Spleen (tissue), 7 donors: ENCODE measurements at regions not wholly inside any gene's neighbourhood (a gene's known extent, or its start where the extent isn't known, plus 50 kb on each side); places are given as distances from the start of the nearest gene placed in this dataset.

ENCODE experiments used
- POLR2A ChIP-seq, 3 donors: fragments of 450-650 bp; IDR thresholded peaks; one replicate each; pipeline ENCODE4 v1.5.1; 2017; ENCODE audit warnings: antibody characterized with exemption in 3 of 3, mild to moderate bottlenecking in 1 of 3
- POLR2AphosphoS5 ChIP-seq, 3 donors: sonication (generic); formaldehyde crosslinking; IDR thresholded peaks; one replicate each; pipeline ENCODE4 v1.5.1; 2017; ENCODE audit warnings: antibody characterized with exemption in 3 of 3
- TF ChIP-seq, protein P1 (sequence below), 11 experiments: fragments of 200-600 bp in 7 of 11; fragments of 450-650 bp in 4 of 11; sonication (generic) in 4 of 11; IDR thresholded peaks in 8 of 11; conservative IDR thresholded peaks in 3 of 11; 1 replicate in 7 of 11; 2 replicates in 4 of 11; pipeline versions ENCODE4 v1.4.0 to v1.8.0; 2016 to 2021; ENCODE audit warnings: antibody characterized with exemption in 11 of 11, inconsistent platforms in 4 of 11, mild to moderate bottlenecking in 1 of 11
- donor health status: DM: no; HTN: no; CAD: no; lungs with moderate emphysema.
- donor health status: DM: no; HTN: no; CAD: no.
- donor health status: DM: no; HTN: no; CAD: no.

- TF ChIP-seq, protein P1, sequence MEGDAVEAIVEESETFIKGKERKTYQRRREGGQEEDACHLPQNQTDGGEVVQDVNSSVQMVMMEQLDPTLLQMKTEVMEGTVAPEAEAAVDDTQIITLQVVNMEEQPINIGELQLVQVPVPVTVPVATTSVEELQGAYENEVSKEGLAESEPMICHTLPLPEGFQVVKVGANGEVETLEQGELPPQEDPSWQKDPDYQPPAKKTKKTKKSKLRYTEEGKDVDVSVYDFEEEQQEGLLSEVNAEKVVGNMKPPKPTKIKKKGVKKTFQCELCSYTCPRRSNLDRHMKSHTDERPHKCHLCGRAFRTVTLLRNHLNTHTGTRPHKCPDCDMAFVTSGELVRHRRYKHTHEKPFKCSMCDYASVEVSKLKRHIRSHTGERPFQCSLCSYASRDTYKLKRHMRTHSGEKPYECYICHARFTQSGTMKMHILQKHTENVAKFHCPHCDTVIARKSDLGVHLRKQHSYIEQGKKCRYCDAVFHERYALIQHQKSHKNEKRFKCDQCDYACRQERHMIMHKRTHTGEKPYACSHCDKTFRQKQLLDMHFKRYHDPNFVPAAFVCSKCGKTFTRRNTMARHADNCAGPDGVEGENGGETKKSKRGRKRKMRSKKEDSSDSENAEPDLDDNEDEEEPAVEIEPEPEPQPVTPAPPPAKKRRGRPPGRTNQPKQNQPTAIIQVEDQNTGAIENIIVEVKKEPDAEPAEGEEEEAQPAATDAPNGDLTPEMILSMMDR (IDR thresholded peaks at IDR 0.05 in 8 of 11, conservative IDR thresholded peaks at IDR 0.05 in 3 of 11), result no peak
- no peak for TF ChIP-seq POLR2AphosphoS5 (IDR thresholded peaks at IDR 0.05)
- TF ChIP-seq POLR2A (IDR thresholded peaks at IDR 0.05), result no peak
These were observed 945.6 kb upstream of the GBE1 start for GRCh38 chr3:82707035-82707434.
